ENCODE measurements at regions not wholly inside any gene's neighbourhood (a gene's known extent, or its start where the extent isn't known, plus 50 kb on each side); places are given as distances from the start of the nearest gene placed in this dataset.

GRCh38 chr5:40453689-40454088 lies 226.0 kb upstream of the PTGER4 start:
- no peak for DNase-seq (ENCODE audit: low spot score in 2 of 2)
- no peak for TF ChIP-seq CTCF (IDR thresholded peaks at IDR 0.05)
- no peaks in the 10 kb centered on the region for H3K4me1 ChIP-seq
- no peak overlapping the region for H3K4me3 ChIP-seq
- H3K9me3 ChIP-seq = no peaks in the 10 kb centered on the region
- no peak overlapping the region for H3K27ac ChIP-seq
- intact Hi-C loops (cut with DNase I) = no loop called here
- no peaks in the 10 kb centered on the region for H3K36me3 ChIP-seq
- H3K27me3 ChIP-seq = no peaks in the 10 kb centered on the region

GRCh38 chr5:40452874-40453624 lies 226.7 kb upstream of the PTGER4 start:
- no peak for DNase-seq (ENCODE audit: low spot score in 2 of 2)

GRCh38 chr5:40447438-40447837 lies 232.3 kb upstream of the PTGER4 start:
- DNase-seq (ENCODE audit: low spot score in 2 of 2) = no peak
- H3K4me3 ChIP-seq = no peak overlapping the region
- H3K27ac ChIP-seq = no peak overlapping the region
- no peaks in the 10 kb centered on the region for H3K4me1 ChIP-seq
- H3K36me3 ChIP-seq = no peaks in the 10 kb centered on the region
- intact Hi-C loops (cut with DNase I) = no loop called here
- no peak for TF ChIP-seq CTCF (IDR thresholded peaks at IDR 0.05)
- no peaks in the 10 kb centered on the region for H3K27me3 ChIP-seq
- no peaks in the 10 kb centered on the region for H3K9me3 ChIP-seq

More at GRCh38 chr5:40452874-40453624, 226.7 kb upstream of the PTGER4 start:
- no peaks in the 10 kb centered on the region for H3K9me3 ChIP-seq
- no peak for TF ChIP-seq CTCF (IDR thresholded peaks at IDR 0.05)
- H3K36me3 ChIP-seq = no peaks in the 10 kb centered on the region
- intact Hi-C loops (cut with DNase I) = no loop called here
- H3K4me3 ChIP-seq = no peak overlapping the region
- no peaks in the 10 kb centered on the region for H3K27me3 ChIP-seq
- H3K4me1 ChIP-seq = no peaks in the 10 kb centered on the region
- no peak overlapping the region for H3K27ac ChIP-seq

GRCh38 chr5:40446910-40447309 lies 232.8 kb upstream of the PTGER4 start:
- Histone ChIP-seq H3K36me3 (no peaks in the 10 kb centered on the region), H3K4me3 (no peak overlapping the region), H3K27ac (no peak overlapping the region), H3K4me1 (no peaks in the 10 kb centered on the region), H3K9me3 (no peaks in the 10 kb centered on the region), H3K27me3 (no peaks in the 10 kb centered on the region)
- intact Hi-C loops (cut with DNase I) = no loop called here
- DNase-seq (ENCODE audit: low spot score in 2 of 2) = no peak
- no peak for TF ChIP-seq CTCF (IDR thresholded peaks at IDR 0.05)

GRCh38 chr5:40442346-40442745 lies 237.4 kb upstream of the PTGER4 start:
- intact Hi-C loops (cut with DNase I) = no loop called here
- Histone ChIP-seq H3K36me3 (no peaks in the 10 kb centered on the region), H3K9me3 (no peaks in the 10 kb centered on the region), H3K4me3 (no peak overlapping the region), H3K27me3 (no peaks in the 10 kb centered on the region), H3K4me1 (no peaks in the 10 kb centered on the region), H3K27ac (no peak overlapping the region)
- no peak for DNase-seq (ENCODE audit: low spot score in 2 of 2)
- no peak for TF ChIP-seq CTCF (IDR thresholded peaks at IDR 0.05)

GRCh38 chr5:40441733-40442132 lies 238.0 kb upstream of the PTGER4 start:
- Histone ChIP-seq H3K4me1 (no peaks in the 10 kb centered on the region), H3K27me3 (no peaks in the 10 kb centered on the region), H3K27ac (no peak overlapping the region), H3K9me3 (no peaks in the 10 kb centered on the region), H3K36me3 (no peaks in the 10 kb centered on the region), H3K4me3 (no peak overlapping the region)
- intact Hi-C loops (cut with DNase I) = no loop called here
- no peak for TF ChIP-seq CTCF (IDR thresholded peaks at IDR 0.05)
- no peak for DNase-seq (ENCODE audit: low spot score in 2 of 2)

Measured in ascending aorta (tissue), 2 donors.